WTC11 (cell line): ENCODE measurements at regions not wholly inside any gene's neighbourhood (a gene's known extent, or its start where the extent isn't known, plus 50 kb on each side); places are given as distances from the start of the nearest gene placed in this dataset.

Experiments used
- ATAC-seq: fragments of 200-7000 bp; cut with Tn5 transposase; 2 replicates; pipeline ENCODE4 v1.10.0; 2021; ENCODE audit warnings: mild to moderate bottlenecking, moderate library complexity
- CTCF ChIA-PET: fragments of 300-600 bp; sonication (Branson Sonifier 250); formaldehyde crosslinking; loops from one replicate; lab custom pipeline; 2021; ENCODE audit warnings: antibody characterized with exemption; lab: Charles Lee
- POLR2A ChIA-PET: fragments of 350-600 bp; sonication (Branson Sonifier 250); formaldehyde crosslinking; loops from one replicate; lab custom pipeline; 2021; ENCODE audit warnings: antibody characterized with exemption; lab: Charles Lee
- DNase-seq: peaks from one replicate; pipeline ENCODE4 v3.0.0; 2021; ENCODE audit warnings: low spot score
- H3K27ac Mint-ChIP-seq: 2 replicates; pipeline ENCODE4 v1.8.0; 2021; ENCODE audit warnings: mixed read lengths
- H3K27me3 Mint-ChIP-seq: 2 replicates; pipeline ENCODE4 v1.8.0; 2021; ENCODE audit warnings: low read depth, mild to moderate bottlenecking, moderate library complexity, mixed read lengths
- H3K36me3 Mint-ChIP-seq: 2 replicates; pipeline ENCODE4 v1.8.0; 2021; ENCODE audit warnings: mixed read lengths
- H3K4me1 Mint-ChIP-seq: 2 replicates; pipeline ENCODE4 v1.8.0; 2022; ENCODE audit warnings: mixed read lengths
- H3K4me3 Mint-ChIP-seq: 2 replicates; pipeline ENCODE4 v1.8.0; 2021; ENCODE audit warnings: mild to moderate bottlenecking, moderate library complexity, mixed read lengths
- H3K9me3 Mint-ChIP-seq: 2 replicates; pipeline ENCODE4 v1.8.0; 2021; ENCODE audit warnings: mixed read lengths
- ATF6 ChIP-seq: sonication (generic); formaldehyde crosslinking; IDR thresholded peaks from 2 replicates; pipeline ENCODE4 v1.8.1; 2023; ENCODE audit warnings: mild to moderate bottlenecking, missing genetic modification reagents
- E2F5 ChIP-seq: sonication (generic); formaldehyde crosslinking; IDR thresholded peaks from 2 replicates; pipeline ENCODE4 v1.8.1; 2022; ENCODE audit warnings: mild to moderate bottlenecking, moderate library complexity, missing genetic modification reagents
- ELF4 ChIP-seq: sonication (generic); formaldehyde crosslinking; IDR thresholded peaks from 2 replicates; pipeline ENCODE4 v1.8.1; 2022; ENCODE audit warnings: low read depth, mild to moderate bottlenecking, moderate library complexity, missing genetic modification reagents
- JAZF1 ChIP-seq: fragments of 250-450 bp; sonication (Bioruptor Pico); IDR thresholded peaks from 2 replicates; pipeline ENCODE4 v1.9.0; 2021; ENCODE audit warnings: moderate library complexity, mild to moderate bottlenecking, inconsistent platforms
- RORB ChIP-seq: fragments of 250-450 bp; sonication (Bioruptor Pico); IDR thresholded peaks from 2 replicates; pipeline ENCODE4 v1.9.0; 2021; ENCODE audit warnings: mild to moderate bottlenecking
- TF ChIP-seq, protein P1 (sequence below): sonication (generic); formaldehyde crosslinking; IDR thresholded peaks from 2 replicates; pipeline ENCODE4 v1.8.1; 2023; ENCODE audit warnings: mild to moderate bottlenecking, missing genetic modification reagents, moderate library complexity
- TF ChIP-seq, protein P2 (sequence below): sonication (generic); formaldehyde crosslinking; IDR thresholded peaks from 2 replicates; pipeline ENCODE4 v1.8.1; 2022; ENCODE audit warnings: mild to moderate bottlenecking, missing genetic modification reagents, moderate library complexity, borderline replicate concordance
- TF ChIP-seq, protein P3 (sequence below): sonication (generic); formaldehyde crosslinking; IDR thresholded peaks from 2 replicates; pipeline ENCODE4 v1.8.1; 2023; ENCODE audit warnings: mild to moderate bottlenecking, missing genetic modification reagents
- TF ChIP-seq, protein P4 (sequence below): sonication (generic); formaldehyde crosslinking; conservative IDR thresholded peaks from 2 replicates; pipeline ENCODE4 v1.8.1; 2022; ENCODE audit warnings: mild to moderate bottlenecking, missing genetic modification reagents
- TF ChIP-seq, protein P5 (sequence below): sonication (generic); formaldehyde crosslinking; IDR thresholded peaks from 2 replicates; pipeline ENCODE4 v1.8.0; 2022; ENCODE audit warnings: missing genetic modification reagents

DNA sequence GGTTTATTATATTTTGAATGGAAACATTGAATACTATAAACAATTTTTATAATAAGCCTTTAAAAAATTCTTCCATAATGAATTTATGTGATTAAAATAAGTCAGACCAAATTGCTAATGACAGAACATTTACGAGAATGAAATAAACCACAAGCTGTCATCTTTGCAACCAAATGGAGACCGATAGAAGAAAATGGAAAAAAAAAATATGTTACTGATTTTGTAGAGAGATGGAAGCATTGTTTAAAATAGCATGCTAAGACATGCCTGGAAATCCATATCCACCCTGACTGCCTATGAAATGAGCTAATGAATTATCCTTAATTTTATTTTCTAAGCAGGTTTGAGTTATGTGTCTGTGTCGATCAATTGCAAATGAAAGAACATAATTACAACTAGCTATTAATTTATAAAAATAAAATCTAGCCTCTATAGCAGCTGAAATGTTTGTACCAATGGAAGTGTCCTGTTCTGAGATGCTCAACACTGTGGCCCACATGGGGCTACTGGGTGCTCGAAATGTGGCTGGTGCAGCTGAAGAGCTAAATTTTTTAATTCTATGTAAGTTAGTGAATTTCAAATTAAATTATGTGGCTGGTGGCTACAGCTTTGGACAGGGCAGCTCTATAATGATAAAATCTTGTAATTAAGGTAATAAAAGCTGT is 832.8 kb downstream of the RNF144A start:
- peaks cover 18% of the 10 kb centered on the region for H3K4me1 Mint-ChIP-seq
- POLR2A ChIA-PET, result no interaction called here

More for the DNA sequence above, 832.8 kb downstream of the RNF144A start:
- H3K36me3 Mint-ChIP-seq, result peaks cover 14% of the 10 kb centered on the region
- no peak for DNase-seq
- no peak for ATAC-seq
- no peak overlapping the region for H3K4me3 Mint-ChIP-seq
- TF ChIP-seq, protein P1, sequence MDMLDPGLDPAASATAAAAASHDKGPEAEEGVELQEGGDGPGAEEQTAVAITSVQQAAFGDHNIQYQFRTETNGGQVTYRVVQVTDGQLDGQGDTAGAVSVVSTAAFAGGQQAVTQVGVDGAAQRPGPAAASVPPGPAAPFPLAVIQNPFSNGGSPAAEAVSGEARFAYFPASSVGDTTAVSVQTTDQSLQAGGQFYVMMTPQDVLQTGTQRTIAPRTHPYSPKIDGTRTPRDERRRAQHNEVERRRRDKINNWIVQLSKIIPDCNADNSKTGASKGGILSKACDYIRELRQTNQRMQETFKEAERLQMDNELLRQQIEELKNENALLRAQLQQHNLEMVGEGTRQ (CRISPR knock-in tag), result no peak
- TF ChIP-seq, protein P2, sequence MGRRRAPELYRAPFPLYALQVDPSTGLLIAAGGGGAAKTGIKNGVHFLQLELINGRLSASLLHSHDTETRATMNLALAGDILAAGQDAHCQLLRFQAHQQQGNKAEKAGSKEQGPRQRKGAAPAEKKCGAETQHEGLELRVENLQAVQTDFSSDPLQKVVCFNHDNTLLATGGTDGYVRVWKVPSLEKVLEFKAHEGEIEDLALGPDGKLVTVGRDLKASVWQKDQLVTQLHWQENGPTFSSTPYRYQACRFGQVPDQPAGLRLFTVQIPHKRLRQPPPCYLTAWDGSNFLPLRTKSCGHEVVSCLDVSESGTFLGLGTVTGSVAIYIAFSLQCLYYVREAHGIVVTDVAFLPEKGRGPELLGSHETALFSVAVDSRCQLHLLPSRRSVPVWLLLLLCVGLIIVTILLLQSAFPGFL (CRISPR knock-in tag), result no peak
- TF ChIP-seq, protein P3, sequence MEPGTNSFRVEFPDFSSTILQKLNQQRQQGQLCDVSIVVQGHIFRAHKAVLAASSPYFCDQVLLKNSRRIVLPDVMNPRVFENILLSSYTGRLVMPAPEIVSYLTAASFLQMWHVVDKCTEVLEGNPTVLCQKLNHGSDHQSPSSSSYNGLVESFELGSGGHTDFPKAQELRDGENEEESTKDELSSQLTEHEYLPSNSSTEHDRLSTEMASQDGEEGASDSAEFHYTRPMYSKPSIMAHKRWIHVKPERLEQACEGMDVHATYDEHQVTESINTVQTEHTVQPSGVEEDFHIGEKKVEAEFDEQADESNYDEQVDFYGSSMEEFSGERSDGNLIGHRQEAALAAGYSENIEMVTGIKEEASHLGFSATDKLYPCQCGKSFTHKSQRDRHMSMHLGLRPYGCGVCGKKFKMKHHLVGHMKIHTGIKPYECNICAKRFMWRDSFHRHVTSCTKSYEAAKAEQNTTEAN, result no peak
- TF ChIP-seq ATF6 (CRISPR knock-in tag) (no peak), ELF4 (CRISPR knock-in tag) (no peak), JAZF1 (CRISPR knock-in tag) (no peak), E2F5 (CRISPR knock-in tag) (no peak), RORB (CRISPR knock-in tag) (no peak)
- TF ChIP-seq, protein P4, sequence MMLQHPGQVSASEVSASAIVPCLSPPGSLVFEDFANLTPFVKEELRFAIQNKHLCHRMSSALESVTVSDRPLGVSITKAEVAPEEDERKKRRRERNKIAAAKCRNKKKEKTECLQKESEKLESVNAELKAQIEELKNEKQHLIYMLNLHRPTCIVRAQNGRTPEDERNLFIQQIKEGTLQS (CRISPR knock-in tag), result no peak
- TF ChIP-seq, protein P5, sequence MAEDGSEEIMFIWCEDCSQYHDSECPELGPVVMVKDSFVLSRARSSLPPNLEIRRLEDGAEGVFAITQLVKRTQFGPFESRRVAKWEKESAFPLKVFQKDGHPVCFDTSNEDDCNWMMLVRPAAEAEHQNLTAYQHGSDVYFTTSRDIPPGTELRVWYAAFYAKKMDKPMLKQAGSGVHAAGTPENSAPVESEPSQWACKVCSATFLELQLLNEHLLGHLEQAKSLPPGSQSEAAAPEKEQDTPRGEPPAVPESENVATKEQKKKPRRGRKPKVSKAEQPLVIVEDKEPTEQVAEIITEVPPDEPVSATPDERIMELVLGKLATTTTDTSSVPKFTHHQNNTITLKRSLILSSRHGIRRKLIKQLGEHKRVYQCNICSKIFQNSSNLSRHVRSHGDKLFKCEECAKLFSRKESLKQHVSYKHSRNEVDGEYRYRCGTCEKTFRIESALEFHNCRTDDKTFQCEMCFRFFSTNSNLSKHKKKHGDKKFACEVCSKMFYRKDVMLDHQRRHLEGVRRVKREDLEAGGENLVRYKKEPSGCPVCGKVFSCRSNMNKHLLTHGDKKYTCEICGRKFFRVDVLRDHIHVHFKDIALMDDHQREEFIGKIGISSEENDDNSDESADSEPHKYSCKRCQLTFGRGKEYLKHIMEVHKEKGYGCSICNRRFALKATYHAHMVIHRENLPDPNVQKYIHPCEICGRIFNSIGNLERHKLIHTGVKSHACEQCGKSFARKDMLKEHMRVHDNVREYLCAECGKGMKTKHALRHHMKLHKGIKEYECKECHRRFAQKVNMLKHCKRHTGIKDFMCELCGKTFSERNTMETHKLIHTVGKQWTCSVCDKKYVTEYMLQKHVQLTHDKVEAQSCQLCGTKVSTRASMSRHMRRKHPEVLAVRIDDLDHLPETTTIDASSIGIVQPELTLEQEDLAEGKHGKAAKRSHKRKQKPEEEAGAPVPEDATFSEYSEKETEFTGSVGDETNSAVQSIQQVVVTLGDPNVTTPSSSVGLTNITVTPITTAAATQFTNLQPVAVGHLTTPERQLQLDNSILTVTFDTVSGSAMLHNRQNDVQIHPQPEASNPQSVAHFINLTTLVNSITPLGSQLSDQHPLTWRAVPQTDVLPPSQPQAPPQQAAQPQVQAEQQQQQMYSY (CRISPR knock-in tag), result no peak
- CTCF ChIA-PET, result interaction anchor here (0.7 to 1.4 kb wide), 2 partner anchors 10 to 655 kb away, joined by 3 read pairs; no protein-coding TSS in a partner anchor
- peaks cover 20% of the 10 kb centered on the region for H3K9me3 Mint-ChIP-seq
- peaks cover 2% of the 10 kb centered on the region; the same call in 1 of the 2 replicates for H3K27me3 Mint-ChIP-seq
- H3K27ac Mint-ChIP-seq, result no peak overlapping the region
